Left cardiac atrium (tissue), 4 donors: ENCODE measurements at regions not wholly inside any gene's neighbourhood (a gene's known extent, or its start where the extent isn't known, plus 50 kb on each side); places are given as distances from the start of the nearest gene placed in this dataset.

Source experiments
- ATAC-seq, 2 donors: fragments of 200-7000 bp; cut with Tn5 transposase; one replicate each; pipeline ENCODE4 v1.9.1; 2020; ENCODE audit warnings: mild to moderate bottlenecking in 2 of 2, moderate library complexity in 2 of 2
- DNase-seq: peaks from one replicate; pipeline ENCODE4 v3.0.0-alpha.2; 2020
- intact Hi-C, 2 donors: fragments of 100-400 bp; cut with DNase I; formaldehyde crosslinking; loops; one replicate each; pipeline versions ENCODE4 v1.14.1 to v1.15.1; 2022 to 2023
- donor health status: DM: no; HTN: yes; CAD: no.
- donor health status: DM: no; HTN: yes; CAD: no; lungs with severe emphysema.
- donor health status: DM: yes; HTN: yes; CAD: no.
- donor health status: Dilated cardiomyopathy.

GRCh38 chr12:13630354-13630753, 351.0 kb downstream of the GRIN2B start:
- no peak for DNase-seq
- ATAC-seq, result no peak
- intact Hi-C loops, result no loop called here

DNA sequence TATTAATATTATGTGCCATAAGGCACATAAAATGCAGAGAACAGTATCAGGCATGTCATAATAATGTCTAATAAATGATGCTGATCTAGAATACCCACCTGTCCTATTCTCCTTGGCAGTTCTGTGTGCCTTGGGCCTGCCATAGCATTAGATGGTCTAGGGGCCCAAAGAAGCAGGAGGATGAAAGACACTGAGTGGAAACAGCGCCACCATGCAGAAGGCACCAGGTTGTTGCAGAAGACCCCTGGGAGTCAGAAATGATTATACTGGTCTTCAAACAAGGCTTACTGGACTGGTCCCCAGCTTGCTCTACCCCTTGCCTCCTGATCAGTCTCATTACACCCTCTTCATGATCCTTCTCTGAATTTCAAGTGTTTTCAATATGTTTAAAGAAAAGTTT, 353.3 kb downstream of the GRIN2B start:
- intact Hi-C loops, result no loop called here
- DNase-seq, result no peak
- no peak for ATAC-seq

- DNase-seq (no peak), ATAC-seq (no peak)
- intact Hi-C loops, result no loop called here
These were observed 353.9 kb downstream of the GRIN2B start for GRCh38 chr12:13627536-13627935.

DNA sequence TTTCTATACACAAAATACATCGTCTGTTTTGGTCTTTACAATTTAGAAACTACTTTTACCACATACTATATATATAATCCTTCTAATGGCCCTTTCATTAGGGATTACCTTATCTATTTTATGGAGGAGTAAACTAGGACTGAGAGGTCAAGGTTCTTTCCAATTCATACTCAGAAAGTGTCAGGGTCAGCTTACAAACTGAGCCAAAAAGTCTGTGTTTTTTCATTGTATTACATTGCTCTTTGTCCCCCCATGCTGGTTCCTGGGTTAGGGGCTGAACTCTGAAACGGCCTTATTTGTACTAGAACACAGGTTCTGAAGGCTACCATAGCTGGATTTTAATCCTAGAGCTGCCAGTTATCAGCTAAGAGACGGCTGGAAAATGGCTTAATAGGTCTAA, 368.1 kb downstream of the GRIN2B start:
- ATAC-seq, result no peak
- intact Hi-C loops, result no loop called here
- DNase-seq, result no peak

DNA sequence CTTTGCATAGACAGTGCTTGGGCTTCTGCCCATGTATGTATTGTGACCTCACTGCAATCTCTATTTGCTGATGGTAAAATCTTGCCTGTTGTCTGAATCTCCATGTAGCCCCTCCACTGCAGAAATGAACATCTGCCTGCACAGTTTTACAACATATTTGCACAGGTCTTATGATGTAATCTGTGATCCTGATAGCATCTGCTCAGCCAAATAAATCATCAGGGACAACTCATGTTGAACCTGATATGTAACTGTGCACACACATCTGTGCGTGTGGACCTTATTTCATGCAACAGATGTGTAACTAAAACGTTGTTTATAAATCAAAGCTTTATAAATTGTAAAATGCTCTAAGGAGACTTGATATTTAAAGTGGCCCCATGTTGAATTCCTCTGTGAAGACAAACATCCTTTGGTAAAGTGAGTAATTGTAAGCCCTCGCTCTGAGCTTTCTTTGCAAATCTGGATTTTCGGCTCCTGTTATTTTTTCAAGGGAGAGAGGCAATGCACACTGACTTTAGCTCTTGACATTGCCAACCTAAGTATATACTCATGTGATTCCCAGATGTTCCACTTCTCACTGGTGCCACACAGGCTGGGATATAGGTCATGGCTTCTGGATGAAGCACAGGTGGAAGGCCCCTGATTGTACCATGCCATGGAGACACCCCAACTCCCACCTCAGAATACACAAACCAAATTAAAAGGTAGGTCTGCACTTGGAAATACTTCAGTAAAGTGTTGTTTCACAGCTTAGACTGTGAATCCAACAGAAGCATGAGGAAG, 371.3 kb downstream of the GRIN2B start:
- ATAC-seq (no peak), DNase-seq (no peak)
- intact Hi-C loops, result no loop called here

- ATAC-seq (no peak), DNase-seq (no peak)
- intact Hi-C loops, result no loop called here
These were observed 375.1 kb downstream of the GRIN2B start for GRCh38 chr12:13606290-13606689.

- ATAC-seq (no peak), DNase-seq (no peak)
- intact Hi-C loops, result no loop called here
These were observed 377.4 kb downstream of the GRIN2B start for GRCh38 chr12:13603953-13604352.

GRCh38 chr12:13602172-13602571, 379.2 kb downstream of the GRIN2B start:
- DNase-seq (no peak), ATAC-seq (peak; percentile 44 to 61)
- intact Hi-C loops, result no loop called here

DNA sequence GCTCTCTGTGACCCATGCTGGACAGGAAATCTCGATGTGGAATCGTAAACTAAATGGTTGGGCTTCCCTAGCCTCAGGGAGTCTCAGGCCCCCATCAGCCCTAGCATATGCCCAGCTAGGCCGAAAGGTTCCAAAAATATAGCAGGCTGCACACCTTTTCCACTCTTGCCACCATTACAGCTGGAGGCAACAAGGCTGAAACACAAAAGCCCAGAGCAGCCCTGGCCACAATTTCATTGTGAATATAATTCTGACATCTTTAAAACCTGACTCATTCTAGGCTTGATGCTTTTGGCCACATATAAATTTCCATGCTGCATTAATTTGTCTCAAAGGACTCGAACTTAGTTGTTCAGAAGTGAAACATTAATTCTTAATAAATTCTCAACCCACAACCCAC, 382.2 kb downstream of the GRIN2B start:
- ATAC-seq (no peak), DNase-seq (no peak)
- intact Hi-C loops, result no loop called here

DNA sequence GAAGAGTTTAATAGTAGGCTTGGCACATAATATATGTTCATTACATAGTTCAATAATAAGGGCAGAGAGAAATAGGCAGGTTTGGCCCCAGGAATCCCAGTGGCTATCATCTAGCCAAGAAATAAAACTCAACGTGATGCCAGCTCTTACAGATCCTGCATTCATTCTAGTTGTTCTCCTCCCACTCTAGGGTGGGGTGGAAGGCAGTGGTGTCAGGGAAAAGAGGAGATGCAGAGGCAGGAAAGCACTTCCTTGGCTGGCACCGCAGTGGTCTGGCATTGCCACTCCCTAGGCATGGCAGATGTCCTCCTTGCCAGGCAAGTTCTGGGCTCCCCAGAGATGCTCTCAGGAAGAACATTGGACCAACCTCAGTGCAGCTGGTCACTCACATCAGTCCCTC, 383.6 kb downstream of the GRIN2B start:
- DNase-seq (no peak), ATAC-seq (no peak)
- intact Hi-C loops, result no loop called here

GRCh38 chr12:13597166-13597565, 384.2 kb downstream of the GRIN2B start:
- no peak for ATAC-seq
- intact Hi-C loops, result no loop called here
- no peak for DNase-seq

DNA sequence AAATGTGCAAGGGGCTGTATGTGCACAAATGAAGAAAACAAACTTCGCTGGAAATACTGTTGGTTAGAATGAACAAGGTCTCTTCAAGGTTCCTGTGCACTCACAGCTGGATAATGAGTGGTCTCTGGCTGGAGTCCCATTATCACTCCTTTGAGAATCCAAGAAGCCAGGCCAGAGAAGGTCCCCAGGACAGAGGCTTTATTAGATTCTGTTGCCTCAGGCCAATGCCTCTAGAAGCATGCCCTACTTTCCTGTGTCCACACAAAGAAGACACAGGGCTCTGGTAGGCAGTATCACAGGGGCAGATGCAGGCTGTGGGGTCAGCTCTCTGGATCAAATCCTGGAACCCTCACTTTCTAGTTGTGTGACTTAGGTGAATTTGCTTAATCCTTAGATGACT, 384.7 kb downstream of the GRIN2B start:
- no peak for ATAC-seq
- DNase-seq, result no peak
- intact Hi-C loops, result no loop called here

GRCh38 chr12:13595536-13596443, 385.6 kb downstream of the GRIN2B start:
- ATAC-seq (no peak), DNase-seq (no peak)
- intact Hi-C loops, result no loop called here

GRCh38 chr12:13594731-13595514, 386.5 kb downstream of the GRIN2B start:
- intact Hi-C loops, result no loop called here
- ATAC-seq (no peak), DNase-seq (no peak)

DNA sequence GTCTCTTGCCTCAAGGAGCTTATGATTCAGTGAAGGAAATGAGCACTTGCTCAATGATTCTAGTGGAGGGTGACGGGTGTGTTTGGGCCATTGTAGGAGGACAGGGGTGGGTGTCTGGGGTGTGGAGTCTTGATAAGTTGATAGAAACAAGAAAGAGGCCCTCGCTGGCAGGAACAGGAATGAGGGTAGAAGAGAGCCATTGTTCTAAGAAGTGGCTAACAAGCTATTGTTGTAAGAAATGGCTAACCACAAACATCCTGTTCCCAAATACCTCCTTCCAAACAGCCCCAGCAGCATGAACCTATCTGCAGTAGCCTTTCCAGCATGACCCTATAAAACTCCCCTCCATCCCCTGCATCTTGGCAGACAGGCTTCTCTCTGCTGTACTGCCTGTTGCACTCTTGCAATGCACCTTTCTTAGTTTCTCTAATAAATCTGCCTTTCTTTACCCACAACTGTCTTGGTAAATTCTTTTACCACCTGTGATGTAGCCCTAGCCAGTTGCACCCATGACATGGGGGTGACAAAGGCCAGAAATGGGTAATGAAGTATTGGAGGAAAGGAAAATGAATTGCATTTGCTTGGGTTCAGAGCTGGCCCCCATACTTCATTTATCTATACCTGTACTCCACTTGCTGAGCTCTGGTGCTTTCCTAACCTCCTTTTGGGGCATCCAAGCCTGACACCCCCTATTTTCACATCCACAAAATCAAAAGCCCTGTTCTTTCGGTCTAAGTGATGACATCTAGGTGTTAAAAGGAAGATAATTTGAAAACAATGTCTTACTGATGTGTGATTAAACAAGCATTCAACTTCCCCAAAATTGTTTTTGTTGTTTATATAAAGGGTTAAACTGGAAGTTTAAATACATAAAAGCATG, 389.1 kb downstream of the GRIN2B start:
- intact Hi-C loops, result no loop called here
- no peak for DNase-seq
- ATAC-seq, result no peak

GRCh38 chr12:13591488-13591887, 389.9 kb downstream of the GRIN2B start:
- DNase-seq, result no peak
- no peak for ATAC-seq
- intact Hi-C loops, result no loop called here

GRCh38 chr12:13591059-13591458, 390.3 kb downstream of the GRIN2B start:
- intact Hi-C loops, result no loop called here
- no peak for DNase-seq
- no peak for ATAC-seq

DNA sequence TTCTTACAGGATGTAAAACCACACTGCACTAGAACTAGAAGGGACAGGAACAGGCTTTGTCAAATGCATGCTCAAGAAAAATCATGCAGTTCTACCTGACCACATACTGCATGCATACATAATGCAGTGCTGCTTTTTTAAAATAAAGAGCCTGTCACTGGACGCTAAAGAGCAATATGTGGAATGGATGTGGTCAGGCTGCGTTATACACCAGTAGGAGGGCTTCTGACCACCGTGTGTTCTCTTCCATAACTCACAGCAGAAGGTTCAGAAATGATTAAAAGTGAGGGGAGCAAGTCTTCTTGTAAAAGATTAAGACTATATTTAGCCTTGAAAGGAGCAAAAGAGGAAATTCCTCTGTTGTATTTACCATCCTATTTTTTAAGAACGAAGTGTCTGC, 392.0 kb downstream of the EMP1 start:
- no peak for DNase-seq
- intact Hi-C loops, result no loop called here
- ATAC-seq, result no peak
